GM18508 (cell line): ENCODE measurements at regions not wholly inside any gene's neighbourhood (a gene's known extent, or its start where the extent isn't known, plus 50 kb on each side); places are given as distances from the start of the nearest gene placed in this dataset.

Source experiments
- ATAC-seq: cut with Tn5 transposase; IDR thresholded peaks from one replicate; pipeline ENCODE4 v1.9.1; 2021; ENCODE audit warnings: moderate number of reproducible peaks; ENCODE audit not compliant: insufficient read depth, unreplicated experiment

GRCh38 chrX:6640727-6641126 is 105.8 kb upstream of the VCX3A start:
- ATAC-seq: no peak

GRCh38 chrX:6614506-6614905 is 79.6 kb upstream of the VCX3A start:
- ATAC-seq: no peak

GRCh38 chrX:6599230-6599860 is 64.4 kb upstream of the VCX3A start:
- no peak for ATAC-seq
